Mesenchymal stem cell (in vitro differentiated cells and primary cell): ENCODE measurements at regions not wholly inside any gene's neighbourhood (a gene's known extent, or its start where the extent isn't known, plus 50 kb on each side); places are given as distances from the start of the nearest gene placed in this dataset.

Source experiments
- DNase-seq: peaks from one replicate; pipeline ENCODE4 v3.0.0-alpha.2; 2013
- H2AFZ ChIP-seq: one replicate; pipeline ENCODE4 v1.6.1; 2013; ENCODE audit warnings: low read depth, mild to moderate bottlenecking, control low read depth, inconsistent platforms, low read length, moderate library complexity
- H2AK5ac ChIP-seq: 2 replicates; pipeline ENCODE4 v1.6.1; 2013; ENCODE audit warnings: low read length, moderate library complexity, mild to moderate bottlenecking, inconsistent platforms; ENCODE audit not compliant: severe bottlenecking
- H2BK120ac ChIP-seq: one replicate; pipeline ENCODE4 v1.6.1; 2013; ENCODE audit warnings: low read depth, mild to moderate bottlenecking, inconsistent platforms, low read length, moderate library complexity
- H2BK12ac ChIP-seq, 2 experiments: one replicate each; pipeline ENCODE4 v1.6.1; 2013; ENCODE audit warnings: inconsistent platforms in 2 of 2, low read length in 2 of 2, mild to moderate bottlenecking in 2 of 2, moderate library complexity in 2 of 2, control low read depth in 1 of 2
- H2BK15ac ChIP-seq: one replicate; pipeline ENCODE4 v1.6.1; 2013; ENCODE audit warnings: mild to moderate bottlenecking, low read depth, inconsistent platforms; ENCODE audit not compliant: poor library complexity, severe bottlenecking
- H2BK5ac ChIP-seq: 2 replicates; pipeline ENCODE4 v1.6.1; 2013; ENCODE audit warnings: low read depth, mild to moderate bottlenecking, low read length, control low read depth, inconsistent platforms; ENCODE audit not compliant: poor library complexity, severe bottlenecking
- H3K14ac ChIP-seq, 2 experiments: one replicate each; pipeline ENCODE4 v1.6.1; 2013; ENCODE audit warnings: inconsistent platforms in 2 of 2, low read length in 2 of 2, control low read depth in 1 of 2, mild to moderate bottlenecking in 1 of 2, moderate library complexity in 1 of 2
- H3K18ac ChIP-seq, 2 experiments: one replicate each; pipeline ENCODE4 v1.6.1; 2013; ENCODE audit warnings: inconsistent platforms in 2 of 2, low read length in 2 of 2, control low read depth in 1 of 2, low read depth in 1 of 2, mild to moderate bottlenecking in 1 of 2
- H3K23ac ChIP-seq, 2 experiments: one replicate each; pipeline ENCODE4 v1.6.1; 2013; ENCODE audit warnings: inconsistent platforms in 2 of 2, low read length in 2 of 2, mild to moderate bottlenecking in 2 of 2, moderate library complexity in 2 of 2, control low read depth in 1 of 2
- H3K27ac ChIP-seq: 2 replicates; pipeline ENCODE4 v1.5.1; 2013; ENCODE audit warnings: mild to moderate bottlenecking, moderate library complexity, low read length, control low read depth, inconsistent platforms; ENCODE audit not compliant: poor library complexity, severe bottlenecking
- H3K27me3 ChIP-seq, 2 experiments: 2 replicates each; pipeline versions ENCODE4 v1.6.1 to v1.7.0; 2013; ENCODE audit warnings: low read length in 2 of 2, mild to moderate bottlenecking in 2 of 2, moderate library complexity in 2 of 2, control low read depth in 1 of 2, inconsistent platforms in 1 of 2; ENCODE audit not compliant: control insufficient read depth in 1 of 2, insufficient read depth in 1 of 2
- H3K36me3 ChIP-seq, 2 experiments: 2 replicates each; pipeline versions ENCODE4 v1.6.1 to v1.7.0; 2013; ENCODE audit warnings: low read length in 2 of 2, control low read depth in 1 of 2, inconsistent platforms in 1 of 2, low read depth in 1 of 2, mild to moderate bottlenecking in 1 of 2; ENCODE audit not compliant: insufficient read depth in 2 of 2, control insufficient read depth in 1 of 2
- H3K4ac ChIP-seq, 2 experiments: one replicate each; pipeline ENCODE4 v1.6.1; 2013; ENCODE audit warnings: inconsistent platforms in 2 of 2, low read length in 2 of 2, mild to moderate bottlenecking in 2 of 2, moderate library complexity in 2 of 2, control low read depth in 1 of 2, low read depth in 1 of 2
- H3K4me1 ChIP-seq: 2 replicates; pipeline ENCODE4 v1.6.1; 2013; ENCODE audit warnings: low read depth, low read length, control low read depth; ENCODE audit not compliant: control insufficient read depth, insufficient read depth
- H3K4me2 ChIP-seq: 2 replicates; pipeline ENCODE4 v1.6.1; 2013; ENCODE audit warnings: low read length, mild to moderate bottlenecking, inconsistent platforms; ENCODE audit not compliant: poor library complexity, severe bottlenecking
- H3K4me3 ChIP-seq, 2 experiments: 2 replicates each; pipeline versions ENCODE4 v1.5.1 to v1.7.0; 2013; ENCODE audit warnings: low read length in 2 of 2, mild to moderate bottlenecking in 2 of 2, control low read depth in 1 of 2, low read depth in 1 of 2; ENCODE audit not compliant: insufficient read depth in 1 of 2
- H3K79me1 ChIP-seq: replicated peaks from 2 replicates; pipeline ENCODE4 v1.6.1; 2013; ENCODE audit warnings: mild to moderate bottlenecking, control low read depth, low read length, inconsistent platforms; ENCODE audit not compliant: poor library complexity, severe bottlenecking
- H3K9ac ChIP-seq: 2 replicates; pipeline ENCODE4 v1.7.0; 2013; ENCODE audit warnings: mild to moderate bottlenecking, low read length, moderate library complexity
- H3K9me3 ChIP-seq: 2 replicates; pipeline ENCODE4 v1.7.0; 2013; ENCODE audit warnings: mild to moderate bottlenecking, low read length; ENCODE audit not compliant: control insufficient read depth
- H4K8ac ChIP-seq: one replicate; pipeline ENCODE4 v1.6.1; 2013; ENCODE audit warnings: inconsistent platforms, mild to moderate bottlenecking, low read length, moderate library complexity
- H4K91ac ChIP-seq: one replicate; pipeline ENCODE4 v1.6.1; 2013; ENCODE audit warnings: mild to moderate bottlenecking, low read length, inconsistent platforms
- WGBS: methylation state at CpG from one replicate; pipeline ENCODE4 v1.1.7; 2013; ENCODE audit warnings: mixed read lengths; 5-methylcytosine and 5-hydroxymethylcytosine counted together

GRCh38 chr2:12579018-12579417, 137.7 kb upstream of the TRIB2 start:
- Histone ChIP-seq H3K79me1 (no peaks in the 10 kb centered on the region), H3K4ac (no peak overlapping the region), H3K4me3 (no peak overlapping the region), H2AK5ac (no peak overlapping the region), H2BK120ac (no peak overlapping the region), H3K14ac (no peak overlapping the region), H3K36me3 (no peaks in the 10 kb centered on the region), H3K4me1 (no peaks in the 10 kb centered on the region), H4K8ac (no peak overlapping the region), H3K27me3 (peaks cover 0 to 4% of the 10 kb centered on the region in 2 experiments), H2BK15ac (no peak overlapping the region), H3K18ac (no peak overlapping the region), H3K9ac (no peak overlapping the region), H2BK5ac (no peak overlapping the region), H3K4me2 (no peak overlapping the region), H3K9me3 (no peaks in the 10 kb centered on the region), H3K23ac (no peak overlapping the region), H2BK12ac (peak overlapping the region in 1 of 2 experiments; percentile 30), H4K91ac (no peak overlapping the region), H3K27ac (no peak overlapping the region), H2AFZ (no peak overlapping the region)
- DNase-seq: no peak
- WGBS: 72% methylated on average over 1 of the region's 1 CpG

- no peak overlapping the region for H2BK120ac ChIP-seq
- H3K4me3 ChIP-seq: no peak overlapping the region
- H3K4me1 ChIP-seq: no peaks in the 10 kb centered on the region
- peaks cover 0 to 4% of the 10 kb centered on the region in 2 experiments for H3K27me3 ChIP-seq
- no peak overlapping the region for H2AK5ac ChIP-seq
- no peak overlapping the region for H3K4me2 ChIP-seq
- no peak overlapping the region for H2AFZ ChIP-seq
- DNase-seq: no peak
- 93% methylated on average over 2 of the region's 3 CpGs for WGBS
- H3K9ac ChIP-seq: no peak overlapping the region
- no peak overlapping the region for H4K8ac ChIP-seq
- no peak overlapping the region for H3K18ac ChIP-seq
- H2BK15ac ChIP-seq: no peak overlapping the region
- no peak overlapping the region for H4K91ac ChIP-seq
- no peaks in the 10 kb centered on the region for H3K79me1 ChIP-seq
- no peak overlapping the region for H2BK12ac ChIP-seq
- H2BK5ac ChIP-seq: no peak overlapping the region
- H3K27ac ChIP-seq: no peak overlapping the region
- no peak overlapping the region for H3K23ac ChIP-seq
- no peaks in the 10 kb centered on the region for H3K9me3 ChIP-seq
- H3K36me3 ChIP-seq: no peaks in the 10 kb centered on the region
- H3K4ac ChIP-seq: no peak overlapping the region
- no peak overlapping the region for H3K14ac ChIP-seq
Observed at GRCh38 chr2:12584338-12584737, 132.4 kb upstream of the TRIB2 start.

GRCh38 chr2:12585784-12586183, 131.0 kb upstream of the TRIB2 start:
- Histone ChIP-seq H3K79me1 (no peaks in the 10 kb centered on the region), H4K91ac (no peak overlapping the region), H3K14ac (no peak overlapping the region), H2AFZ (no peak overlapping the region), H4K8ac (no peak overlapping the region), H2BK15ac (no peak overlapping the region), H2AK5ac (no peak overlapping the region), H3K4me1 (no peaks in the 10 kb centered on the region), H3K4ac (no peak overlapping the region), H3K9ac (no peak overlapping the region), H3K27ac (no peak overlapping the region), H3K23ac (no peak overlapping the region), H2BK120ac (no peak overlapping the region), H3K4me3 (no peak overlapping the region), H2BK5ac (no peak overlapping the region), H2BK12ac (no peak overlapping the region), H3K27me3 (no peaks in the 10 kb centered on the region), H3K4me2 (no peak overlapping the region), H3K9me3 (no peaks in the 10 kb centered on the region), H3K18ac (no peak overlapping the region), H3K36me3 (no peaks in the 10 kb centered on the region)
- no CpG with 5 or more reads among the region's 2 CpGs for WGBS
- no peak for DNase-seq

DNA sequence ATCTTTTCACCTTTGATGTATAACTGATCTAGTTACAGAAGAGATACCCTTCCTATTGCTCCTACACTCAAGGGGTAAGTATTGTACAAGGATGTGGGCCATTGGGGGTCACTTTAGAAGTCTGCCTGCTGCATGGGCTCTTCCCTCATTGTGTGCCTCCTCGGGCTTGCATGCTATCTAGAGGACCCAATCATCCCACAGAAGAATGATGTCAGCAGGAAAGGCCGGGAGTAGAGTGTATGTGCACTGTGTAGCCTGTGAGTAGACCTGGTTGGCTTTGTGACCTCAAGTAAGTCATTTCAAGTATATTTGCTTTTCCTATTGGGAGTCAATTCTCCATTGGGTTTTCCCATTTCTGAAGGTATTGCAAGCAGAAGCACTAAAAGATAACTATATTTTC, 129.5 kb upstream of the TRIB2 start:
- Histone ChIP-seq H3K27ac (no peak overlapping the region), H3K18ac (no peak overlapping the region), H3K9ac (no peak overlapping the region), H4K91ac (no peak overlapping the region), H3K4me3 (no peak overlapping the region), H3K14ac (no peak overlapping the region), H2AK5ac (no peak overlapping the region), H3K4me1 (no peaks in the 10 kb centered on the region), H2BK15ac (no peak overlapping the region), H3K36me3 (no peaks in the 10 kb centered on the region), H3K27me3 (no peaks in the 10 kb centered on the region), H2BK5ac (no peak overlapping the region), H2BK12ac (no peak overlapping the region), H3K23ac (no peak overlapping the region), H3K4me2 (no peak overlapping the region), H3K79me1 (no peaks in the 10 kb centered on the region), H2AFZ (no peak overlapping the region), H4K8ac (no peak overlapping the region), H3K4ac (no peak overlapping the region), H3K9me3 (no peaks in the 10 kb centered on the region), H2BK120ac (no peak overlapping the region)
- DNase-seq: no peak
- WGBS: 80% methylated on average over 2 of the region's 2 CpGs
